H1 (cell line): ENCODE measurements at regions not wholly inside any gene's neighbourhood (a gene's known extent, or its start where the extent isn't known, plus 50 kb on each side); places are given as distances from the start of the nearest gene placed in this dataset.
"Not testable (repeated sequence)": the region's sequence is repeated elsewhere in the genome, so short reads cannot be mapped to it uniquely, and the experiment has no call there.

Experiments
- CTCF ChIA-PET: fragments of 300-600 bp; sonication (Branson Sonifier 250); formaldehyde crosslinking; loops from one replicate; lab custom pipeline; 2021; ENCODE audit not compliant: partially characterized antibody; lab: Charles Lee
- POLR2A ChIA-PET: fragments of 300-600 bp; sonication (Branson Sonifier 250); formaldehyde crosslinking; loops from one replicate; lab custom pipeline; 2021; ENCODE audit warnings: inconsistent platforms; ENCODE audit not compliant: partially characterized antibody; lab: Charles Lee
- DNase-seq, 2 experiments: peaks; one replicate each; pipeline versions ENCODE4 v3.0.0 to v3.0.0-alpha.2; 2010 to 2022; ENCODE audit warnings: low spot score in 2 of 2, low read depth in 1 of 2, mixed read lengths in 1 of 2
- FAIRE-seq: peaks from 2 replicates; lab custom pipeline; 2011; peaks lifted over from hg19 to GRCh38; lab: Jason Lieb, UNC
- H2AFZ ChIP-seq: 2 replicates; pipeline ENCODE4 v1.8.1; 2012; ENCODE audit warnings: low read length, inconsistent platforms
- H2AK5ac ChIP-seq: 2 replicates; pipeline ENCODE4 v1.6.1; 2013; ENCODE audit warnings: low read depth, low read length
- H2BK120ac ChIP-seq: replicated peaks from 2 replicates; pipeline ENCODE3; 2013; ENCODE audit warnings: low read depth, low read length, inconsistent platforms
- H2BK12ac ChIP-seq: 2 replicates; pipeline ENCODE4 v1.6.1; 2013; ENCODE audit warnings: low read depth, low read length
- H2BK15ac ChIP-seq: 2 replicates; pipeline ENCODE4 v1.6.1; 2013; ENCODE audit warnings: low read length
- H2BK20ac ChIP-seq: 2 replicates; pipeline ENCODE4 v1.6.1; 2013; ENCODE audit warnings: low read length
- H2BK5ac ChIP-seq: 2 replicates; pipeline ENCODE4 v1.6.1; 2013; ENCODE audit warnings: low read depth, low read length
- H3K14ac ChIP-seq: 2 replicates; pipeline ENCODE4 v1.6.1; 2013; ENCODE audit warnings: inconsistent platforms; ENCODE audit not compliant: insufficient read length
- H3K18ac ChIP-seq: 2 replicates; pipeline ENCODE4 v1.6.1; 2013; ENCODE audit warnings: low read length; ENCODE audit errors: extremely low read depth
- H3K23ac ChIP-seq: 2 replicates; pipeline ENCODE4 v1.6.1; 2013; ENCODE audit warnings: inconsistent platforms; ENCODE audit not compliant: insufficient read length
- H3K23me2 ChIP-seq: 2 replicates; pipeline ENCODE4 v1.6.1; 2013; ENCODE audit warnings: low read depth, low read length
- H3K27ac ChIP-seq: 2 replicates; pipeline ENCODE4 v1.6.1; 2011; ENCODE audit warnings: low read depth, low read length, inconsistent platforms
- H3K27me3 ChIP-seq, 4 experiments: replicated peaks in 1 of 4; 1 replicate in 1 of 4; 2 replicates in 3 of 4; pipeline versions ENCODE4 v1.6.1 to v1.8.1; 2011 to 2013; ENCODE audit warnings: low read length in 3 of 4, mild to moderate bottlenecking in 3 of 4, inconsistent platforms in 2 of 4, mixed read lengths in 2 of 4, moderate library complexity in 1 of 4; ENCODE audit not compliant: control insufficient read depth in 3 of 4, insufficient read depth in 3 of 4; ENCODE audit errors: extremely low read depth in 1 of 4
- H3K36me3 ChIP-seq, 4 experiments: 2 replicates each; pipeline versions ENCODE4 v1.6.1 to v1.8.1; 2011 to 2013; ENCODE audit warnings: mild to moderate bottlenecking in 4 of 4, low read length in 3 of 4, moderate library complexity in 2 of 4, control low read depth in 1 of 4, inconsistent platforms in 1 of 4; ENCODE audit not compliant: insufficient read depth in 4 of 4, control insufficient read depth in 2 of 4
- H3K4ac ChIP-seq: replicated peaks from 2 replicates; pipeline ENCODE3; 2013; ENCODE audit warnings: low read length, low read depth, mixed read lengths, inconsistent platforms; ENCODE audit not compliant: insufficient read length
- H3K4me1 ChIP-seq, 4 experiments: replicated peaks in 1 of 4; 1 replicate in 1 of 4; 2 replicates in 3 of 4; pipeline versions ENCODE4 v1.6.1 to v1.8.1; 2011 to 2013; ENCODE audit warnings: low read length in 3 of 4, inconsistent platforms in 2 of 4, mixed read lengths in 1 of 4; ENCODE audit not compliant: insufficient read depth in 4 of 4, control insufficient read depth in 3 of 4
- H3K4me2 ChIP-seq, 2 experiments: 2 replicates each; pipeline versions ENCODE4 v1.6.1 to v1.8.1; 2011 to 2013; ENCODE audit warnings: low read depth in 2 of 2, low read length in 2 of 2, control low read depth in 1 of 2, inconsistent platforms in 1 of 2, mild to moderate bottlenecking in 1 of 2; ENCODE audit not compliant: insufficient read depth in 1 of 2
- H3K4me3 ChIP-seq, 4 experiments: fragments of 200-600, 300-600 bp in 1 of 4; sonication (generic), shearing (Covaris generic), sonication (Bioruptor Twin) in 1 of 4; 2 replicates each; pipeline versions ENCODE4 v1.5.1 to v1.8.1; 2011 to 2016; ENCODE audit warnings: low read length in 4 of 4, low read depth in 3 of 4, control low read depth in 2 of 4, inconsistent platforms in 2 of 4, mild to moderate bottlenecking in 2 of 4, mixed read lengths in 1 of 4, moderate library complexity in 1 of 4; ENCODE audit not compliant: insufficient read depth in 2 of 4; ENCODE audit errors: extremely low read depth in 1 of 4
- H3K56ac ChIP-seq: replicated peaks from 2 replicates; pipeline ENCODE3; 2013; ENCODE audit warnings: low read depth, mild to moderate bottlenecking, mixed read lengths, low read length, inconsistent platforms; ENCODE audit not compliant: insufficient read length
- H3K79me1 ChIP-seq: 2 replicates; pipeline ENCODE4 v1.6.1; 2013; ENCODE audit warnings: low read depth, low read length, control low read depth
- H3K79me2 ChIP-seq, 2 experiments: 2 replicates each; pipeline versions ENCODE4 v1.6.1 to v1.8.1; 2012 to 2013; ENCODE audit warnings: low read length in 2 of 2, mild to moderate bottlenecking in 2 of 2, inconsistent platforms in 1 of 2; ENCODE audit not compliant: insufficient read depth in 2 of 2, control insufficient read depth in 1 of 2
- H3K9ac ChIP-seq, 4 experiments: replicated peaks in 1 of 4; 1 replicate in 1 of 4; 2 replicates in 3 of 4; pipeline versions ENCODE4 v1.6.1 to v1.8.1; 2011 to 2013; ENCODE audit warnings: low read depth in 3 of 4, low read length in 3 of 4, control low read depth in 2 of 4, mild to moderate bottlenecking in 2 of 4, moderate library complexity in 2 of 4, inconsistent platforms in 1 of 4; ENCODE audit errors: extremely low read depth in 1 of 4
- H3K9me3 ChIP-seq, 2 experiments: 2 replicates each; pipeline versions ENCODE4 v1.6.1 to v1.8.1; 2012 to 2013; ENCODE audit warnings: mild to moderate bottlenecking in 2 of 2, moderate library complexity in 2 of 2, control low read depth in 1 of 2, inconsistent platforms in 1 of 2, low read depth in 1 of 2, low read length in 1 of 2, mixed read lengths in 1 of 2; ENCODE audit not compliant: insufficient read depth in 2 of 2
- H4K20me1 ChIP-seq, 2 experiments: replicated peaks in 1 of 2; 2 replicates each; pipeline versions ENCODE3 to v1.8.1; 2011 to 2013; ENCODE audit warnings: inconsistent platforms in 2 of 2, low read length in 2 of 2, mild to moderate bottlenecking in 1 of 2; ENCODE audit not compliant: insufficient read depth in 2 of 2, control insufficient read depth in 1 of 2
- H4K5ac ChIP-seq: 2 replicates; pipeline ENCODE4 v1.6.1; 2013; ENCODE audit warnings: low read length, low read depth, mixed read lengths, inconsistent platforms; ENCODE audit not compliant: insufficient read length
- H4K8ac ChIP-seq: 2 replicates; pipeline ENCODE4 v1.8.0; 2013; ENCODE audit warnings: mild to moderate bottlenecking, moderate library complexity, low read length, inconsistent platforms; ENCODE audit not compliant: insufficient read depth; ENCODE audit errors: extremely low read depth
- H4K91ac ChIP-seq: replicated peaks from 2 replicates; pipeline ENCODE3; 2013; ENCODE audit warnings: low read length, mixed read lengths, inconsistent platforms; ENCODE audit not compliant: insufficient read length
- WGBS, 2 experiments: shearing (Covaris generic) in 1 of 2; methylation state at CpG; one replicate each; pipeline versions ENCODE4 v1.1.6 to v1.1.7; 2013 to 2015; ENCODE audit warnings: low lambda C conversion rate in 2 of 2, mixed read lengths in 2 of 2, inconsistent platforms in 1 of 2, low coverage in 1 of 2, missing lambda C conversion rate in 1 of 2; ENCODE audit not compliant: insufficient replicate concordance in 2 of 2, insufficient coverage in 1 of 2, insufficient read length in 1 of 2; ENCODE audit errors: extremely low coverage in 1 of 2, missing lambda C conversion rate in 1 of 2; 5-methylcytosine and 5-hydroxymethylcytosine counted together

DNA sequence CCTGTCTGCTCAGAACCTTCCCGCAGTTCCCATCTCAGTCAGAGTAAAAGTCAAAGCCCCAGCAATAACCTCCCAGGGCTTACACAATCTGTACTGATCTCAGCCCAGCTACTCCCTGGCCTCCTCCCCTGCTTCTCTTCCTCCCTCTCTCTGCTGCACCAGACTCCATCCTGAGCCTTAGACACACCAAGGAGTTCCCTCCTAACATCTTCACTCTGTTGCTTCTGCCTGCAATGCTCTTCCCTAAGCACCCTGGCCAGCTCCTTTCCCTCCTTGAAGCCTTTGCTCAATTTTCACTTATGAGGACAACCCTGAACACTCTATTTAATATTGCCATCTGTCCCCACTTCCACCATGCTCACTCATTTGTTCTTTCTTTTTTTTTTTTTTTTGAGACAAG is 173.7 kb upstream of the POTED start:
- H3K18ac ChIP-seq, H2BK15ac ChIP-seq, H3K79me1 ChIP-seq, FAIRE-seq, H2AK5ac ChIP-seq, H3K4me1 ChIP-seq, H2AFZ ChIP-seq, H3K23me2 ChIP-seq, H2BK120ac ChIP-seq, H4K91ac ChIP-seq, H4K8ac ChIP-seq, H2BK5ac ChIP-seq, H4K5ac ChIP-seq, POLR2A ChIA-PET, DNase-seq, H3K14ac ChIP-seq, H3K4me2 ChIP-seq, H3K23ac ChIP-seq, H3K79me2 ChIP-seq, H2BK12ac ChIP-seq, H4K20me1 ChIP-seq, H2BK20ac ChIP-seq, H3K27ac ChIP-seq, CTCF ChIA-PET, H3K4ac ChIP-seq, H3K4me3 ChIP-seq, H3K27me3 ChIP-seq, H3K36me3 ChIP-seq, H3K56ac ChIP-seq, H3K9ac ChIP-seq: not testable (repeated sequence)
- H3K9me3 ChIP-seq, result peaks cover 11 to 35% of the 10 kb centered on the region in 2 experiments
- 100% methylated on average over 1 of the region's 1 CpG; no CpG with 5 or more reads in 1 of the 2 experiments for WGBS, 2 experiments

DNA sequence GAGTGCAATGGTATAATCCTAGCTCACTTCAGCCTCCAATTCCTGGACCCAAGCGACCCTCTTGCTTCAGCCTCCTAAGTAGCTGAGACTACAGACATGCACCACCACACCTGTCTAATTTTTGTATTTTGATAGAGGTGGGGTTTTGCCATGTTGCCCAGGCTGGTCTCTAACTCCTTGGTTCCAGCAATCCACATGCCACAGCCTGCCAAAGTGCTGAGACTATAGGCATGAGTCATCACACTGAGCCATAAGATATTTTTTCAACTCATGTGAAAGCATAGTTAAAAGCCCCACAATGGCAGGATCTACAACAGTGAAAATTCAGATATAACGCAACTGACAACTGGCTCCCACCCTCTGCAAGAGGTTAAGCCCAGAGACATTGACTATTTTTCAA is 161.8 kb upstream of the POTED start:
- CTCF ChIA-PET, H3K18ac ChIP-seq, H4K5ac ChIP-seq, H3K79me1 ChIP-seq, H3K9ac ChIP-seq, DNase-seq, H3K4me1 ChIP-seq, H3K14ac ChIP-seq, H4K20me1 ChIP-seq, H3K4me3 ChIP-seq, H3K27ac ChIP-seq, H2AK5ac ChIP-seq, H3K4me2 ChIP-seq, POLR2A ChIA-PET, FAIRE-seq, H2BK20ac ChIP-seq, H3K23ac ChIP-seq, H4K91ac ChIP-seq, H2BK15ac ChIP-seq, H3K56ac ChIP-seq, H3K23me2 ChIP-seq, H2BK120ac ChIP-seq, H3K79me2 ChIP-seq, H2AFZ ChIP-seq, H4K8ac ChIP-seq, H2BK5ac ChIP-seq, H3K27me3 ChIP-seq, H2BK12ac ChIP-seq, H3K36me3 ChIP-seq, H3K4ac ChIP-seq: not testable (repeated sequence)
- H3K9me3 ChIP-seq, result peaks cover 15 to 19% of the 10 kb centered on the region in 2 experiments; a peak in 3 of 4 replicates
- WGBS, 2 experiments, result 61% methylated on average over 2 of the region's 2 CpGs; no CpG with 5 or more reads in 1 of the 2 experiments
